Colon (tissue), 2 donors: ENCODE measurements at regions not wholly inside any gene's neighbourhood (a gene's known extent, or its start where the extent isn't known, plus 50 kb on each side); places are given as distances from the start of the nearest gene placed in this dataset.

Experiments
- FAIRE-seq: peaks from 2 replicates; lab custom pipeline; 2012; peaks lifted over from hg19 to GRCh38; lab: Jason Lieb, UNC
- donor health status: control.
- donor health status: control.

DNA sequence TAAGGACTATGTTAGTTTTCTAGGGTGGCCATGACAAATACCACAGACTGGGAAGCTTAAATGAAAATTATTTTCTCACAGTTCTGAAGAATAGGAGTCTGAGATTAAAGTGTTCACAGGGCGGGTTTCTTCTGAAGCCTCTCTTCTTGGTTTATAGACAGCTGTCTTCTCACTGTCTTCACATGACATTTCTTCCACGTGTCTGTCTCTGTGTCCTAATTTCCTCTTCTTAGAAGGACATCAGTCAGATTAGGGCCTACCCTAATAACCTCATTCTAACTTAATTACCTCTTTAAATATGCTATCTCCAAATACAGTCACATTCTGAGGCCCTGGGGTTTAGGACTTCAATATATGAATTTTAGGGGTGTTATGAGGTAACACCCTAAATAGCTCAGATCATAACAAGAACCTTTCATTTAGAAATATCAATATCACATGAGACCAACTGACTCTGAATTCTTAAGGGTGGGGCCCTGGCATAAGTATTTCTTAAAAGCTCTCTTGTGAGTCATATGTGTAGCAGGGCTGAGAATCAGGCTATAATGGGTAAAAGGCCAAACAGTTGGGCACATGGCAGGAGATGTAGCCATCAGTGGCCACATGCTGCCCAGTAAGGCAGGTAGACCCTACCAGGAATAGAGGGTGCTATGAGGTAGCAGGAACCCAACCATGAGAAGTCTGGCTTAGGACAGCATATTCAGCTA, 62.0 kb upstream of the TENT5A start:
- no peak for FAIRE-seq

DNA sequence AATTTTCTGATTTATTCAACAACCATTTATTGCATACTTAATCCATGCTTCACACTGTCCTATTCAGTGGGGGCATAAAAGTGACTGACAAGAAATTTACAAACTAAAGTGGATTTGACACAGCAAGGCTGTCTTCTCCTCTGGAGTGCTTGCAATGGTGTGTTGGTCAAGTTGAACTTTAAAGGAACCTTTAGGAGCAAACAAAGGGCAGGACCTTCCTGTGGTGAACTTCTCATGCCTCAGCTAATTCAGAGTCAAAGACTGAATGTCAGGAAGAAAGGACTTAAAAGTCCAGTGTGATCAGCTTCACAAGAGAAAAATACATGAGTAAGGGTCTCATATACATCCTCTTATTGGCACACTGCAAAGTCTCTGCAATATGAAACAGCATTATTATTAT, 60.8 kb upstream of the TENT5A start:
- no peak for FAIRE-seq

DNA sequence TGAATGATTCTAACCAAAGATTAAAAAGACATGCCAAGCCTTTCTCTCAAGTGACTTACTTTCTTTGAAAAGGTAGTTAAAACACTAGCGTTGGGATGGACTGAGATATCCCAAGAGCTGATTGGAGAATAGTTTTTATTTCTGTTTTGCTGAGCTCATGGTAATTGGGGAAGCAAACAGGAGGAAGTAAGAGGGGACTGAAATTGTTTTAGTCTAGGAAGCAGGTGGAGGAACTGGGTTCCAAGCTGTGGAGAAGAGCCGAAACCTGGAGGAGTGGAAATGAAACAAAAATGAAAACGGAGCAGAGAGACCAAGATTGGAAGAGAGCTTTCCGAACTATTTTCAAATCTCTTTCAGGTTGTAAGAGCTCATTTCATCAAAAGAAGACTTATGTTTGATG, 59.9 kb upstream of the TENT5A start:
- FAIRE-seq: no peak

DNA sequence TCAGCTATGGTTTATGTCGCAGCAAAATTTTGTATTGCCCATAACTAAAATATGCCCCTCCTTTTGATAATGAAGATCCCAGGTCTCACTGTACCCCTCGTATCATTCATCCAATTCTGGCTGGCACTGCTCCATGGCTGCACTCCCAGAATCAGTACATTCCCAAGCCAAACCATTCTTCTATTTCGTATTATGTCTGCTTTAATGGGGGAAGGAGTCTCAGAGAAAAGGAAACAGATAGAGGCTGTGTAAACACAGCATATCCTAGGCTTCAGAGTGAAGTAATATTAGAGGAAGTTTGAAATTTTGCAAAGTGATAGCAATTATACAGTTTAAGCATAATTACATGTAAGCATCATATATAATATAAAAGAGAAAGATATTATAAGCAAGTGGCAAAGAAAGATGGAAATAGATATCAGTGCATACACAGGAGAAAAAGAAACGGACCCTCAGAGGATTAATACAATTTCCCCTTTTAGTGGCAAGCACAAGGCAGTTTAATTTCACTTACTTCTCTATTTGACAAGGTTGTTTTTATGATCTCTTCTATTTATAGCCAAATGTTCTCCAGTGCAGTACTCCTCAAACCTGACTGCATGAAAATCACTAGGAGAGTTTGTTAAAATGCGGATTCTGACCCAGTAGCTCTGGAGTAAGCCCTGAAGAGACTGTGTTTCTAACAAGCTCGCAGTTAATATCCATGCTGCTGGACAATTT, 56.5 kb upstream of the TENT5A start:
- no peak for FAIRE-seq

DNA sequence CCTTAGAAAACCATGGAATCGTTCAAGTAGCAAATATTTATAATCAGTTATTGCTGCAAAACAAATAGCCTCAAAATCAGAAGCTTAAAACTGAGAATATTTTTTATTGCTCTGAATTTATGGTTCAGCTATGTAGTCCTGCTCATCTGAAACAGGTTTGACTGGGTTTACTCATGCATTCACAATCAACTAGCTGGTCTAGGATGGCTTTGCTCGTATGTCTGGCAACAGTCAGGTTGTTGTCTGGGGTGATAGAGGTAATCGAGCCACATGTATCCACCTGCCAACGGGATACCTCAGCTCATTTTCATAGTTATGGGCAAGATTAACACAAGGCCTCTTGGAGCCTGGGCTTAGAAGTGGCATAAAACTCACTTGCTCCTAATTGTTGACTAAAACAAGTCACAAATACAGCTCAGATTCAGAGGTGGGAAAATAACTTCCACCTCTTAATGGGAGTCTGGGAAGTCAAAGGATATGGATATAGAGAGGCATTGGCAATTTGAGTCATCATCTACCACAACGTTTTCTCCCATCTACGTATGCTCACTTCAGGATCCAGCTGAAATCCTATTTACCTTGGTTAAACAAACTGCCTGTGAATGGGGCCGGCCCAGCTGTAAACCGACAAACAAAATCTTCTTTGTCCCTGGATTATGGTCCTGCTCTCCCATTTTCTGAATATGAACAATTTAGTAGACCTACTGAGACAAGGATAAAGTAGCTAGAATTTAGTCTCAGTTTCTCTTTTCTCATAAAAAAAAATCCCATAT, 54.5 kb upstream of the TENT5A start:
- no peak for FAIRE-seq

DNA sequence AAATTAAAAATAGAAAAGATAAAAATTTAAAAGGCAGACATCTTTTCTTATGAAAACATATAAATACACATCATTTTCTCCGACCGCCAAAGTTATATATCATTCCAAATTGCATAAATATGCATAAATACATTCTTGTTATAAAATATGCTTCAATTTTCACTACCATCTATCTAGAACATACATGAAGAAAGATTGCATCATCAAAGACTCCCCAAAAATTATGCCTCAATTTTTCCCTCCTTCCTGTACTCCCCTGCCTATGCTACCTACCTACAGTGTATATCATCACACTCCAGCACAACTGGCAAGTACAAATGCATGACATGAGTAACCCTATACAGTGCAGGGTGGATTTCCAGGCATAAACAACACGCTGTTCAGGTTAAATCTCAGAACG, 49.9 kb upstream of the TENT5A start:
- no peak for FAIRE-seq
